ENCODE measurements at regions not wholly inside any gene's neighbourhood (a gene's known extent, or its start where the extent isn't known, plus 50 kb on each side); places are given as distances from the start of the nearest gene placed in this dataset.

DNA sequence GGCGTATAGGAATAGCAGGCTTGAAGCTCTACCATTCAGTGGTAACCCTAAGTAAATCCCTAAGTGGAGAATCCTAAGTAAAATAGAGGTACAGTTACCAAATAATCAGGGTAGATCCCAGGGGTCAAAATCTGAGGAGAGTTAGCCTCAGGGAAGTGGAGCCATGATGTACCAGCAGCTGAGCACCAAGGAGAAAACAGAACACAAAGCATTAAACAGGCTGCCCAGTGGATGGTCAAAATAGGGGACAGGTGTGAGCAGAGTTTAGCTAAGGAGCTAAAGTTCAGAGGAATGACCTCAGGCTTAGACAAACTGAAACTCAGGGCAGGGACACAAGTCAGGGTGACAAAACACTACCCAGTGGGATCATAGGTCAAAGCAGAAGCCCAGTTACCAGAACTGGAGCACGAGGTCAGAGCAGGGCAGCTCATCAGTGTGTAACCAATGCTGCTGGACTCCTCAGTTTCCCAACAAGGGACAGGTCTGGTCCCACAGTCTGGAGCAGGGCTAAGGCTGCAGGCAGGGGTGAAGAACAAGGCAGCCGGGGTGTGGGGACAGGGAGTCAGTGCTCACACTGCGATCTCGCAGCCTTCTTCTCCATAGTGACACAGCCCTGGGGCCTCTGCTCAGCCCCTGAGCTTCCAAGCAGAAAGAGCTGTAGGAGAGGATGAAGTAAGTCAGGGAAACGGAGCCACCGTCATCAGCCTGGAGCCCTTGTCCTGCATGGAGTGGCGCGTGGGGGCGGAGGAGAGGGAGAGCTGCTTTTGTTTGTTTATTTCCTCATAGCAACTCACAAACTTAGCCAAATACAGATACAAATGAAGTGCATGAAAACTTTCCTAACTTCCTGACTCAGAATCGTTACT is 264.0 kb downstream of the MREG start:
- peaks cover 27% of the 10 kb centered on the region for H3K27me3 Mint-ChIP-seq
- no peaks in the 10 kb centered on the region for H3K36me3 Mint-ChIP-seq
- peaks cover 32% of the 10 kb centered on the region for H3K4me1 Mint-ChIP-seq
- no peak overlapping the region for H3K27ac Mint-ChIP-seq
- no peak overlapping the region for H3K4me3 Mint-ChIP-seq
- DNase-seq, result no peak
- no peaks in the 10 kb centered on the region for H3K9me3 Mint-ChIP-seq

DNA sequence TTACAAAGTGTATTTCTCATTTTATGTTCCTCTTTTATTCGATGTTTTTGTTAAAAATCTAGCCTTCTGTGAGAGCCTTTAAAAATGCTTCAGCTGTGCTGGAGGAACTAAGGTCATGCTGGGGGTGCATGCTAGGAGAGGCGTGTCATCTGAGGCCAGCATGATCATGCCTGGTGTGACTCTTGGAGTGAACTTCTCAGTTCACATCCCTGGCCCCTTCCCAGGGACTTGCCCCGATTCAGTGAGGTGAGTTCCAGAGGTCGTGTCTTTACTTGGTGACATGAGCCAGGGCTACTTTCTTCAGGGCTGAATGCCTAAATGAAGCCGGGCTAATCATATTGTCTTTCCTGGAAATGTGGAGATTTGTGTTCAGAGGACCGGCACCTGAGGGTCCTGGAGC is 264.9 kb downstream of the MREG start:
- no peak for DNase-seq
- no peaks in the 10 kb centered on the region for H3K9me3 Mint-ChIP-seq
- peaks cover 24% of the 10 kb centered on the region for H3K27me3 Mint-ChIP-seq
- no peaks in the 10 kb centered on the region for H3K36me3 Mint-ChIP-seq
- no peak overlapping the region for H3K4me3 Mint-ChIP-seq
- H3K27ac Mint-ChIP-seq, result no peak overlapping the region
- peaks cover 32% of the 10 kb centered on the region for H3K4me1 Mint-ChIP-seq

DNA sequence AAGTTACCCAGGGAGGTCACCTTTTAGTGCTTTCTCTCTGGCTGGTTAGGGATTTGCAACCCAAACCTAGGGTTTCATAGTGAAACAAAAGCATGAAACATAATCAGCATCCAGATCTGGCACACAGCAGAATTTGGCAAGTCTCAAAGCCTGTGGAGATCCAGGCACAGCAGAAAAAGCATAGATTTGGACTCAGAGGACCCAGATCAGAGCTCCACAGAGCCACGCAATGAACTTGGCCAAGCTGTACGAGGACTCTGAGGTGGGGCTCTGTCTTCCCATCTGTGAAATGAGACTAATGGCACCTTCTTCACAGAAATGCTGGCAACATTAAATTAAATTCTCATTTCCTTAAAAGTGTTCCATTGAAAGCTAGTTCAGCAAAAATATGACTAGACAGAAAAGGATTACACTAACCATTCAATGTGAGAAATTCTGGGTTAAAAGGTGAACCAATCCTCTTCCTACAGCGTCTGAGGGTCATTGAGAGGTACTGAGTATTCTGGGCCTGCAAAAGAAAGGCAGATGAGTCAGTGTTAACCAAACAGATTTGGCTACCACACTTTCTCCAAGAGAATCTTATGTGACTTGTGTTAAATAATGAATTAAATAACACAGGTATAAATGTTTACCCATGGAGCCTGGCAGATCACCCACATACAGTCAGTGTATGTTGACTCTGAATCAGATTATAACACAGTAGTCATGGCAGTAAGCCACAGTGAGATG is 266.3 kb downstream of the MREG start:
- Mint-ChIP-seq H3K27me3 (peaks cover 23% of the 10 kb centered on the region), H3K27ac (no peak overlapping the region), H3K36me3 (no peaks in the 10 kb centered on the region), H3K9me3 (no peaks in the 10 kb centered on the region), H3K4me3 (no peak overlapping the region), H3K4me1 (peaks cover 32% of the 10 kb centered on the region)
- DNase-seq, result no peak

DNA sequence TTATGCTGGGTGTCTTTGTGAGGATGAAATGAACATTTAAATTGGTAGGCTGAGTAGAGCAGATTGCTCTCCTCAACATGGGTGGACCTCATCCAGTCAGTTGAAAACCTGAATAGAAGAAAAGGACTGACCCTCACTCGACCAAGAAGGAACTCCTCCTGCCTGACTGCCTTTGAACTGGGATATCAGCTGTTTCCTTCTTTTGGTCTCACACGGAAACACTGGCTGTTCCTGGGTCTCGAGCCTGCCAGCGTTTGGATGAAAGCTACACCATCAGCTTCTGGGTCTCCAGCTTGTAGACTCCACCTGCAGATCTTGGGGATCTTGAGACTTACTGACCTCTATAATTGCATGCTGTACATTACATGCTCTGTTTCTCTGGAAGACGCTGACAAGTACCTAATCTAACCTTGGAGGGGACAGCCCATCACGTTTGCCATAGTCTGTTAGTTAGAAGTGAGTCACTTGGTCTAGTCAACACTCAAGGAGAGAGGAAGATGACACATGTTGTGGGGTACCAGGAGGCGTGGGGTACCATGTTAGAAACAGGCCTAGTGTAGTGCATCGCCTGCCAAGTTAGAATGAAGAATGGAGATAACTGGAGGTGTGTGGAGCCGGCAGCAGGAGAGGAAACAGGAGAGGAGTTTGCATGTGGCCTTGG is 267.0 kb downstream of the MREG start:
- H3K4me1 Mint-ChIP-seq, result peaks cover 26% of the 10 kb centered on the region
- no peaks in the 10 kb centered on the region for H3K9me3 Mint-ChIP-seq
- H3K27me3 Mint-ChIP-seq, result peaks cover 20% of the 10 kb centered on the region
- no peak for DNase-seq
- H3K4me3 Mint-ChIP-seq, result no peak overlapping the region
- no peak overlapping the region for H3K27ac Mint-ChIP-seq
- H3K36me3 Mint-ChIP-seq, result no peaks in the 10 kb centered on the region

DNA sequence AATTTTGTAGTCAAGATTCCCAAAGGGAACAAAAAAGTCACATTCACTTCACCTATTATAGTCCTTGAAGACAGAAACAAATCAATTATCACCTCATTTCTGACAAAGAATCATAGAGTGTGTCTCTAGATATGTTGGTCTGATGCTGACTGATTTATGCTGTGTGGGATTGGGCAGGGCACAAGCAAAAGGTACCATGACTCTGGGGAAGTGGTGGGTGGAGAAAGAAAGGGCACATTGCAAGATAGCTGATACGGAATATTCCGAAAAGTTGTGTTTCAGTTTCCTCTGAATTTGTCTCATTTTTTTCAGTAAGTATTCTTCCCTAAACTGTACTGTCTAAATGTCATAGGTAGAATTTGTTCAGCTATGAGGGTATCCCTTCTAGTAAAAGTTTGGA is 268.0 kb downstream of the MREG start:
- DNase-seq, result no peak
- H3K27ac Mint-ChIP-seq, result no peak overlapping the region
- H3K4me1 Mint-ChIP-seq, result peaks cover 15% of the 10 kb centered on the region
- peaks cover 19% of the 10 kb centered on the region for H3K27me3 Mint-ChIP-seq
- H3K4me3 Mint-ChIP-seq, result no peak overlapping the region
- no peaks in the 10 kb centered on the region for H3K9me3 Mint-ChIP-seq
- no peaks in the 10 kb centered on the region for H3K36me3 Mint-ChIP-seq

DNA sequence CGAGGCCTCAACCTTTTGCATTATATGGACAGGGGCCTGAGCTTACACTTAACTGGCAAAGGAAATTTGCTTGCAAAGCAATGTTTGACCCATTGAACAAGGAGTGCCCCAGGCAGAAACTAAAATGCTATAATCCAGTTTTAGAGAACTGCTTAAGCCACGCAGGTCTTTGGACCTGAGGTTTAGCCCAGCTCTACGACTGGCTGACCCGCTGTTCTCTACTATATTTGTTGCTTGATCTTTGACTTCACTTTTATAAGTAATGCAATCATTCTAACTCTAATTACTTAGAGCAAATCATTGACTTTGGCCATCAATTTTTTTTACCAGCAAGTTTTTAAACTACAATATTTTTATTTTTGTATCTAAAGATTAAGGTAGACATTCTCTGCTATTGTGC is 268.8 kb downstream of the MREG start:
- no peak overlapping the region for H3K4me3 Mint-ChIP-seq
- no peak for DNase-seq
- H3K36me3 Mint-ChIP-seq, result no peaks in the 10 kb centered on the region
- no peak overlapping the region for H3K27ac Mint-ChIP-seq
- H3K4me1 Mint-ChIP-seq, result peaks cover 7% of the 10 kb centered on the region
- peaks cover 12% of the 10 kb centered on the region for H3K27me3 Mint-ChIP-seq
- no peaks in the 10 kb centered on the region for H3K9me3 Mint-ChIP-seq

DNA sequence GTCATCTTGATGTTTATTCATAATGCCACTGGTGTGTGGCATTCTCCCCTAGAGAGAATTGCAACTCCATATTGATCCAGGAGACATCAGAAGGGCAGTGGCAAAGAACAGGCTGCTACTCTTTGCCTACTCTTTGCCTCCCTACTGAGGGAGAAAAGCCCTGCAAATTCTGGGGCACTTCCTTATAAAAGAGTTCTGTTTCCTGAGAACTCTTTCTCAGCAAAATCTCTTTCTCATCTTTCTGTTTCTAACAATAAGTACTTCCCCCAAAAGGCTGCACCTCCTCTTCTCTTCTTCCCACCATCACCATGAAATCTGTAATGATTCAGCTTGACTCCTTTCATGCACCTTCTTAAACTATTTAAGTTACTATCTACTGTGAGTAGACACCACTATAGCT is 270.3 kb downstream of the MREG start:
- Mint-ChIP-seq H3K4me3 (no peak overlapping the region), H3K4me1 (peaks cover 7% of the 10 kb centered on the region), H3K27ac (no peak overlapping the region)

DNA sequence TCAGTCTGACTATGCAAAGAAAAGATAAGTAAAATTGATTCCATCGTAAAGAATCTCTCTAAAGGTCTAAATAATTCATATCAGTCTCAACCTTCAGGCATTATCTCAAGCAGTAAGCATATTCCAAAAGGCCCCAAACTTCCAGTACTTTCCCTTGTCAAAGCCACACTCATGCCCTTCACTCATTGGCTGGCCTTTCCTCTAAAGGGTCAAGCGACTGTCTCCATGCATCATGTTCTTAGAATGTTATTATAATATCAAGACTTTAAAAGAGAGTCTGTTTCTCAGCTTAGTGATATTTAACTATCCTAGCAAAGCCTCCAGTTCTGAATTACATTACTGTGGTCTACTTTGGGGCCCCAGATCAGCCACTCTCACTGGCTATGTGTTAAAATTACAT is 271.3 kb downstream of the MREG start:
- H3K27ac Mint-ChIP-seq, result no peak overlapping the region

More for the DNA sequence above, 270.3 kb downstream of the MREG start:
- no peak for DNase-seq
- Mint-ChIP-seq H3K36me3 (no peaks in the 10 kb centered on the region), H3K9me3 (no peaks in the 10 kb centered on the region), H3K27me3 (no peaks in the 10 kb centered on the region)

DNA sequence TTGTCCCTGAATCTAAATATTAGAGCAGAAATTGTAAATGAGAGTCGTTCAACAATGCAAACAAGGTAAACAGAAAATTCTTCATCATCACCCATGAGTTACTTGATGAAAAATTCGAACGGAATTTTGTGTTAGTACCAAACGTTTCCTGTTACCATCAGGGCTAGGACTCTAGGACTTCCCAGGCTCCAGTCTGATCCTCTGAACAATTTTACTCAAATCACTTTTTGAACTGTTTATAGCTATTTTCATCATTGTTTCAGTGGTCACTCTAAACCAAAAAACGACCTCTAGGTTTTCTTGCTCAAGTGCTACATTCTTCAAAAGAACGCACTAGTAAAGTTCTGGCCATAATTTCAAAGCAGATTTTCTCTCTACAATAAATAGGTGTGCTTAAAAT is 273.3 kb downstream of the MREG start:
- Mint-ChIP-seq H3K27me3 (peaks cover 3% of the 10 kb centered on the region), H3K4me1 (no peaks in the 10 kb centered on the region), H3K4me3 (no peak overlapping the region), H3K27ac (no peak overlapping the region), H3K9me3 (no peaks in the 10 kb centered on the region), H3K36me3 (no peaks in the 10 kb centered on the region)
- DNase-seq, result no peak

More for the DNA sequence above, 271.3 kb downstream of the MREG start:
- Mint-ChIP-seq H3K4me1 (peaks cover 7% of the 10 kb centered on the region), H3K9me3 (no peaks in the 10 kb centered on the region), H3K27me3 (peaks cover 3% of the 10 kb centered on the region), H3K36me3 (no peaks in the 10 kb centered on the region), H3K4me3 (no peak overlapping the region)
- no peak for DNase-seq

DNA sequence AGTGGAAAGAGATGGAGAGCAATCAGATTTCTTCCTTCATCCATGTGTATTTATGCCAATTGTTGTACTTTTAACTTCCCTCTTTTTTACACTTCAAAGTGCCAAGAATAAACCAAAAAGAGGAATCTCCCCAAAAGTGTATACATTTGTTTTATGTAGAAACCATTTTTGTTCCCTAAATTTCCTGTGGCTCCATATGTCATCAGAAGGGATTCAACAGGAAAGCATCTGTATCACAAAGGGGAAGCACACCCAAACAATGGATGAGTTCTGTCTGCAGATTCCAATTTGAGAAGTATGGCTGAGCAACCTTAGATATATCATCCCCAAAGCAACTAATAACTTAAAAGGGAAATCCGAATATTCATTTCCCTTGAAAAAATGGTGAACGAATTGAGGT is 275.0 kb downstream of the MREG start:
- Mint-ChIP-seq H3K9me3 (no peaks in the 10 kb centered on the region), H3K27ac (no peak overlapping the region), H3K36me3 (no peaks in the 10 kb centered on the region), H3K27me3 (peaks cover 3% of the 10 kb centered on the region), H3K4me1 (no peaks in the 10 kb centered on the region), H3K4me3 (no peak overlapping the region)
- no peak for DNase-seq

DNA sequence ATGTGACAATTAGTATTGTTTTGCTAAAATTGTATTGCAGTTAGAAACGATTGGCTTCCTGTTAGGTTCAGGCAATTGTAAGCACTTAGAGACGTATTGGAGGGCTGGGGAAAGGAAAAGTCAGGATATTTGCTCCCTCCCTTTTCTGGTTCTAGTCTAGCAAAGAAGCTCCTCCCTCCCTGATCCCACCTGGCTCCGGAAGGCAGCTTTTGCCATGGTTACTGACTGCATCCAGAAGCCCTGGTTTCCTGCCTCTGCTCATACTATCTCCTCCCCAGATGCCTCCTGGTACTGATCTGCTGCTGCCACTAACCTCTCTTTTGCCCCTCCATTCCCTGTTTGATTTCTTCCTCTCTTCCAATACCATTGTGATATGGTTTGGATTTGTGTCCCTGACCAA is 275.9 kb downstream of the MREG start:
- Mint-ChIP-seq H3K4me3 (no peak overlapping the region), H3K4me1 (no peaks in the 10 kb centered on the region), H3K9me3 (no peaks in the 10 kb centered on the region), H3K27me3 (peaks cover 3% of the 10 kb centered on the region), H3K27ac (no peak overlapping the region), H3K36me3 (no peaks in the 10 kb centered on the region)
- no peak for DNase-seq

DNA sequence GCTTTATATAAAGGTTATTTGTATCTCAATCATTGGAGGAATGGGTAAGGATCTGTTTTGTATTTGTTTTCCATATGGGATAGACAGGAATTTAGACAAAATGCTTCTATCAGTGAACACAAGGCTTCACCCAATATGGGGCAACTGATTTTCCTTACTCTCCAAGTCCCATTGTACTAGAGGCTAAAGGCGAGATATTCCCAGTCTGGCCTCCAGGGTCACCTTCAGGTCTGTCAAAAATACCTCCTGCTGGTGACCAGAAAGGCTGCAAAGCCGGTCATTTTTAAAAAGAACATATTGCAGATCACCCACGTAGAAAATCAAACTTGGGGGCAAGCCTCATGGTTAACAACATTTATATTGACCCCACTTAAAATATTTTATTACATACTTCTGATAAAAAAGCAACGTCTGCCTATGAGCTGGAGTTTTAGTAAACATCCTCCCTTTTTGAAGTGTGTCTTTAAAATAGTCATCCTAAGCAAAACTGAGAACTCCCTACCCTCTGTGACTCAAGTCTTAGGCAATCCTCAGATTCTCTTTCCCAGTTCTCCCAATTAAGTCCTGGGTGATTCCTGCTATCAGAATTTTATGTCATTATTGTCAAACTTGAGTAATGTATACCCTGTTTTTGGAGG is 276.6 kb downstream of the MREG start:
- Mint-ChIP-seq H3K4me1 (no peaks in the 10 kb centered on the region), H3K4me3 (no peak overlapping the region), H3K9me3 (no peaks in the 10 kb centered on the region), H3K27me3 (peaks cover 3% of the 10 kb centered on the region), H3K27ac (no peak overlapping the region), H3K36me3 (no peaks in the 10 kb centered on the region)
- no peak for DNase-seq

DNA sequence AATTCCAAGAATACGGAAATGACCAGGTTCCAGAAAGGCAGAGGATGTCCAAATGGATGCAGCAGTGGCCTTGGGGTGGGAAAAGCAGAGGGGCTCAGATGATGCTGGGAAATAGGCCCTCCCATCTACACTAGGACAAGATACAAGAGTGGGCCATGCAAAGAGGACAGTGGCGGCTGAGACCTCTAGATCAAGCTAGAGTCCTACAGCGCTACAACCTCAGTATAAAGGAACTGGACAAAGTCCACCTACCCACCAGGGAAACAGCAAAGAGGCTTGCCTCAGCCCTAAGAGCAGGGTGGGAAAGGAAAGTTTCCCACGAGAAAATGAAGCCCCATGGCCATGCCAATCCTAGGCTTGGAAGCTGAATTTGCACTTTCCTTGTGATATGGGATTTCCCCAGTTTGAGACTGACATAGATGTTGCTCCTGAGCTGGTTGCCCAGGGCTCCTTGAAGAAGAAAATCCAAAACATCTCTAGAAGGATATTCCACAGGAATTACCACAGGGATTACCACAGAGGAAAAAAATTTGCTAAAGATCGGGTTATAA is 282.2 kb downstream of the MREG start:
- H3K9me3 Mint-ChIP-seq, result no peaks in the 10 kb centered on the region
- no peak overlapping the region for H3K27ac Mint-ChIP-seq
- no peaks in the 10 kb centered on the region for H3K27me3 Mint-ChIP-seq
- no peak overlapping the region for H3K4me3 Mint-ChIP-seq
- no peak for DNase-seq
- H3K4me1 Mint-ChIP-seq, result peaks cover 9% of the 10 kb centered on the region
- H3K36me3 Mint-ChIP-seq, result no peaks in the 10 kb centered on the region

DNA sequence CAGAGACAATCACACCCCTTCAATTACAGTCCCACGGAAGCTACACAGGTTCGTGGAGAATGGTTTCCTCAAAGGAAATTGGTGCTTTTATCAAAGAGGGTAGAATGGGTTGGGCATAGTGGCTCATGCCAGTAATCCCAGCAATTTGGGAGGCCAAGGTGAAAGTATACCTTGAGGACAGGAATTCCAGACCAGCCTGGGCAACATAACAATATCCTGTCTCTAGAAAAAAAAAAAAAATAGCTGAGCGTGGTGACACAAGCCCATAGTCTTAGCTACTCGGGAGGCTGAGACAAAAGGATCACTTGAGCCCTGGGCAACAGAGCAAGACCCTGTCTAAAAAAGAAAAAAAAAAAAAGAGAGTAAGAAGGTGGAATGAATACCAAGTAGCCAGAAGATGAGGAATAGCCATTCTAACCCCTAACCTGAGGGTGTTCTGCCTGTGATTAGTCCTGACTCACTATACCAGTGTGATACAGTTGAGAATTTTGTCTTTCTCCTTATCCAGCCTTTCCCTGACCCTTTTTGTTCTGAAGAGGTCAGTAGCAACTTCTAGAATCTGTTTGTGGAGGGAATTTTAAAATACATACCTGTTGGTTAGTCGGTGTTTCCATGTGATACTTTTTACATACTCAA is 283.2 kb downstream of the MREG start:
- Mint-ChIP-seq H3K4me1 (peaks cover 9% of the 10 kb centered on the region), H3K27ac (no peak overlapping the region), H3K27me3 (no peaks in the 10 kb centered on the region), H3K4me3 (no peak overlapping the region), H3K9me3 (no peaks in the 10 kb centered on the region), H3K36me3 (no peaks in the 10 kb centered on the region)
- DNase-seq, result no peak
